ENCODE measurements at regions not wholly inside any gene's neighbourhood (a gene's known extent, or its start where the extent isn't known, plus 50 kb on each side); places are given as distances from the start of the nearest gene placed in this dataset.
"Not testable (repeated sequence)": the region's sequence is repeated elsewhere in the genome, so short reads cannot be mapped to it uniquely, and the experiment has no call there.

- no peak overlapping the region for H3K4me3 ChIP-seq (ENCODE audit: low read depth, low read length)
- no peak for TF ChIP-seq POLR2A (IDR thresholded peaks at IDR 0.05; ENCODE audit: extremely low read depth, insufficient read length)
- TF ChIP-seq MAX (IDR thresholded peaks at IDR 0.05; ENCODE audit: low read depth, low read length): no peak
- TF ChIP-seq CTCF (IDR thresholded peaks at IDR 0.05; ENCODE audit: low read depth, low read length): no peak
- no peak for TF ChIP-seq MYC (IDR thresholded peaks at IDR 0.05; ENCODE audit: low read depth, low read length)
- DNase-seq (ENCODE audit: low read depth): no peak
These were observed 87.9 kb upstream of the FHL2 start for GRCh38 chr2:105486762-105487141.

GRCh38 chr2:105478670-105479069 is 79.8 kb upstream of the FHL2 start:
- no peak overlapping the region for H3K4me3 ChIP-seq (ENCODE audit: low read depth, low read length)
- TF ChIP-seq MYC (IDR thresholded peaks at IDR 0.05; ENCODE audit: low read depth, low read length): no peak
- no peak for TF ChIP-seq POLR2A (IDR thresholded peaks at IDR 0.05; ENCODE audit: extremely low read depth, insufficient read length)
- no peak for TF ChIP-seq MAX (IDR thresholded peaks at IDR 0.05; ENCODE audit: low read depth, low read length)
- no peak for TF ChIP-seq CTCF (IDR thresholded peaks at IDR 0.05; ENCODE audit: low read depth, low read length)
- DNase-seq (ENCODE audit: low read depth): no peak

GRCh38 chr2:105477050-105477620 is 78.3 kb upstream of the FHL2 start:
- not testable (repeated sequence) for H3K4me3 ChIP-seq (ENCODE audit: low read depth, low read length); DNase-seq (ENCODE audit: low read depth)

GRCh38 chr2:105473011-105473410 is 74.2 kb upstream of the FHL2 start:
- DNase-seq (ENCODE audit: low read depth): no peak
- H3K4me3 ChIP-seq (ENCODE audit: low read depth, low read length): no peak overlapping the region
- no peak for TF ChIP-seq MAX (IDR thresholded peaks at IDR 0.05; ENCODE audit: low read depth, low read length)
- no peak for TF ChIP-seq CTCF (IDR thresholded peaks at IDR 0.05; ENCODE audit: low read depth, low read length)
- no peak for TF ChIP-seq MYC (IDR thresholded peaks at IDR 0.05; ENCODE audit: low read depth, low read length)
- TF ChIP-seq POLR2A (IDR thresholded peaks at IDR 0.05; ENCODE audit: extremely low read depth, insufficient read length): no peak

- H3K4me3 ChIP-seq (ENCODE audit: low read depth, low read length): no peak overlapping the region
- DNase-seq (ENCODE audit: low read depth): no peak
- TF ChIP-seq CTCF (IDR thresholded peaks at IDR 0.05; ENCODE audit: low read depth, low read length): no peak
- TF ChIP-seq MAX (IDR thresholded peaks at IDR 0.05; ENCODE audit: low read depth, low read length): no peak
- TF ChIP-seq MYC (IDR thresholded peaks at IDR 0.05; ENCODE audit: low read depth, low read length): no peak
- TF ChIP-seq POLR2A (IDR thresholded peaks at IDR 0.05; ENCODE audit: extremely low read depth, insufficient read length): no peak
These were observed 72.1 kb upstream of the FHL2 start for GRCh38 chr2:105470979-105471378.

- TF ChIP-seq MYC (IDR thresholded peaks at IDR 0.05; ENCODE audit: low read depth, low read length) (no peak), POLR2A (IDR thresholded peaks at IDR 0.05; ENCODE audit: extremely low read depth, insufficient read length) (no peak), MAX (IDR thresholded peaks at IDR 0.05; ENCODE audit: low read depth, low read length) (no peak), CTCF (IDR thresholded peaks at IDR 0.05; ENCODE audit: low read depth, low read length) (no peak)
- H3K4me3 ChIP-seq (ENCODE audit: low read depth, low read length): no peak overlapping the region
- no peak for DNase-seq (ENCODE audit: low read depth)
These were observed 70.9 kb upstream of the FHL2 start for GRCh38 chr2:105469781-105470180.

Data from NB4 (cell line).